H9 (cell line): ENCODE measurements at regions not wholly inside any gene's neighbourhood (a gene's known extent, or its start where the extent isn't known, plus 50 kb on each side); places are given as distances from the start of the nearest gene placed in this dataset.

Experiments
- DNase-seq: peaks from one replicate; pipeline ENCODE4 v3.0.0-alpha.2; 2017
- H2AFZ ChIP-seq: one replicate; pipeline ENCODE4 v1.6.1; 2013; ENCODE audit warnings: mild to moderate bottlenecking, low read length, control low read depth, moderate library complexity
- H2AK5ac ChIP-seq: 2 replicates; pipeline ENCODE4 v1.6.1; 2013; ENCODE audit warnings: low read length, control low read depth, mixed read lengths; ENCODE audit not compliant: insufficient read length
- H2BK120ac ChIP-seq: one replicate; pipeline ENCODE4 v1.6.1; 2013; ENCODE audit warnings: low read depth, mild to moderate bottlenecking, low read length, control low read depth, inconsistent platforms; ENCODE audit not compliant: poor library complexity, severe bottlenecking
- H2BK12ac ChIP-seq: 2 replicates; pipeline ENCODE4 v1.6.1; 2013; ENCODE audit warnings: low read length, control low read depth, mixed read lengths, low read depth; ENCODE audit not compliant: insufficient read length
- H2BK15ac ChIP-seq: 2 replicates; pipeline ENCODE4 v1.6.1; 2013; ENCODE audit warnings: low read depth, low read length, control low read depth
- H2BK20ac ChIP-seq: one replicate; pipeline ENCODE4 v1.6.1; 2013; ENCODE audit warnings: low read depth, mild to moderate bottlenecking, low read length, control low read depth, inconsistent platforms; ENCODE audit not compliant: poor library complexity, severe bottlenecking
- H2BK5ac ChIP-seq: 2 replicates; pipeline ENCODE4 v1.6.1; 2013; ENCODE audit warnings: low read length, control low read depth, mixed read lengths; ENCODE audit not compliant: insufficient read length
- H3K14ac ChIP-seq: 2 replicates; pipeline ENCODE4 v1.6.1; 2013; ENCODE audit warnings: low read length, control low read depth; ENCODE audit not compliant: insufficient read depth
- H3K18ac ChIP-seq: 2 replicates; pipeline ENCODE4 v1.6.1; 2013; ENCODE audit warnings: low read depth, mild to moderate bottlenecking, mixed read lengths, low read length, control low read depth; ENCODE audit not compliant: insufficient read length
- H3K23ac ChIP-seq: 2 replicates; pipeline ENCODE4 v1.6.1; 2013; ENCODE audit warnings: low read length, control low read depth, mixed read lengths, low read depth; ENCODE audit not compliant: insufficient read length
- H3K23me2 ChIP-seq: 2 replicates; pipeline ENCODE4 v1.6.1; 2013; ENCODE audit warnings: low read depth, mild to moderate bottlenecking, mixed read lengths, low read length, control low read depth; ENCODE audit not compliant: insufficient read length, poor library complexity, severe bottlenecking
- H3K27ac ChIP-seq: 2 replicates; pipeline ENCODE4 v1.5.1; 2013; ENCODE audit warnings: low read length, control low read depth, mixed read lengths, low read depth; ENCODE audit not compliant: insufficient read length
- H3K27me3 ChIP-seq: 2 replicates; pipeline ENCODE4 v1.6.1; 2013; ENCODE audit warnings: low read length, control low read depth, inconsistent platforms; ENCODE audit not compliant: insufficient read depth
- H3K4ac ChIP-seq: 2 replicates; pipeline ENCODE4 v1.6.1; 2013; ENCODE audit warnings: low read depth, mild to moderate bottlenecking, control low read depth, inconsistent platforms, low read length, moderate library complexity
- H3K4me1 ChIP-seq: 2 replicates; pipeline ENCODE4 v1.6.1; 2013; ENCODE audit warnings: low read length, control low read depth, inconsistent platforms; ENCODE audit not compliant: insufficient read depth
- H3K4me2 ChIP-seq: 2 replicates; pipeline ENCODE4 v1.6.1; 2013; ENCODE audit warnings: low read length, control low read depth, mixed read lengths; ENCODE audit not compliant: insufficient read length, insufficient read depth
- H3K56ac ChIP-seq: 2 replicates; pipeline ENCODE4 v1.6.1; 2013; ENCODE audit warnings: low read depth, mild to moderate bottlenecking, mixed read lengths, low read length, control low read depth; ENCODE audit not compliant: insufficient read length
- H3K79me1 ChIP-seq: 2 replicates; pipeline ENCODE4 v1.6.1; 2013; ENCODE audit warnings: low read depth, mild to moderate bottlenecking, moderate library complexity, low read length, control low read depth, inconsistent platforms; ENCODE audit not compliant: insufficient read depth, poor library complexity, severe bottlenecking
- H3K79me2 ChIP-seq: 2 replicates; pipeline ENCODE4 v1.6.1; 2013; ENCODE audit warnings: low read length, control low read depth, inconsistent platforms; ENCODE audit not compliant: insufficient read depth
- H3K9ac ChIP-seq: 2 replicates; pipeline ENCODE4 v1.6.1; 2013; ENCODE audit warnings: low read length, control low read depth, mixed read lengths; ENCODE audit not compliant: insufficient read length; ENCODE audit errors: extremely low read depth
- H3K9me3 ChIP-seq: one replicate; pipeline ENCODE4 v1.6.1; 2013; ENCODE audit warnings: low read depth, low read length, inconsistent platforms; ENCODE audit not compliant: control insufficient read depth
- H3T11ph ChIP-seq: one replicate; pipeline ENCODE4 v1.6.1; 2013; ENCODE audit warnings: mild to moderate bottlenecking, low read length, control low read depth, inconsistent platforms
- H4K20me1 ChIP-seq: one replicate; pipeline ENCODE4 v1.6.1; 2013; ENCODE audit not compliant: control insufficient read depth, insufficient read length, insufficient read depth
- H4K5ac ChIP-seq: 2 replicates; pipeline ENCODE4 v1.6.1; 2013; ENCODE audit warnings: low read depth, mild to moderate bottlenecking, mixed read lengths, low read length, control low read depth; ENCODE audit not compliant: insufficient read length
- H4K8ac ChIP-seq: replicated peaks from 2 replicates; pipeline ENCODE4 v1.6.1; 2013; ENCODE audit warnings: low read length, control low read depth, mixed read lengths, low read depth; ENCODE audit not compliant: insufficient read length
- H4K91ac ChIP-seq: 2 replicates; pipeline ENCODE4 v1.6.1; 2013; ENCODE audit warnings: low read depth, mild to moderate bottlenecking, moderate library complexity, mixed read lengths, low read length, control low read depth; ENCODE audit not compliant: insufficient read length
- H3K27ac Mint-ChIP-seq, 3 experiments: 2 replicates in 2 of 3; 3 replicates in 1 of 3; pipeline ENCODE4 v1.8.0; 2020 to 2021; ENCODE audit warnings: mixed read lengths in 3 of 3, mild to moderate bottlenecking in 1 of 3, moderate library complexity in 1 of 3
- H3K27me3 Mint-ChIP-seq: 2 replicates; pipeline ENCODE4 v1.8.0; 2021; ENCODE audit warnings: low read depth, mild to moderate bottlenecking, moderate library complexity, mixed read lengths
- H3K36me3 Mint-ChIP-seq, 3 experiments: 2 replicates in 2 of 3; 3 replicates in 1 of 3; pipeline ENCODE4 v1.8.0; 2020 to 2021; ENCODE audit warnings: low read depth in 3 of 3, mixed read lengths in 3 of 3; ENCODE audit not compliant: insufficient read depth in 1 of 3
- H3K4me1 Mint-ChIP-seq, 2 experiments: 2 replicates each; pipeline ENCODE4 v1.8.0; 2020; ENCODE audit warnings: mixed read lengths in 2 of 2
- H3K4me3 Mint-ChIP-seq, 2 experiments: 2 replicates in 1 of 2; 3 replicates in 1 of 2; pipeline ENCODE4 v1.8.0; 2020 to 2021; ENCODE audit warnings: mild to moderate bottlenecking in 2 of 2, mixed read lengths in 2 of 2, moderate library complexity in 1 of 2
- H3K9me3 Mint-ChIP-seq, 2 experiments: 2 replicates in 1 of 2; 3 replicates in 1 of 2; pipeline ENCODE4 v1.8.0; 2020; ENCODE audit warnings: mild to moderate bottlenecking in 2 of 2, mixed read lengths in 2 of 2, moderate library complexity in 1 of 2
- WGBS: extraction: QIAGEN DNeasy Blood & Tissue Kit; methylation state at CpG from one replicate; pipeline ENCODE4 v1.1.7; 2013; ENCODE audit warnings: missing lambda C conversion rate, low lambda C conversion rate, mixed read lengths; ENCODE audit not compliant: insufficient read length; ENCODE audit errors: extremely low coverage; 5-methylcytosine and 5-hydroxymethylcytosine counted together
- TF ChIP-seq, protein P1 (sequence below): fragments of 200-600 bp; sonication (generic); conservative IDR thresholded peaks from 3 replicates; pipeline ENCODE4 v1.8.0; 2021; ENCODE audit warnings: antibody characterized with exemption, mild to moderate bottlenecking

DNA sequence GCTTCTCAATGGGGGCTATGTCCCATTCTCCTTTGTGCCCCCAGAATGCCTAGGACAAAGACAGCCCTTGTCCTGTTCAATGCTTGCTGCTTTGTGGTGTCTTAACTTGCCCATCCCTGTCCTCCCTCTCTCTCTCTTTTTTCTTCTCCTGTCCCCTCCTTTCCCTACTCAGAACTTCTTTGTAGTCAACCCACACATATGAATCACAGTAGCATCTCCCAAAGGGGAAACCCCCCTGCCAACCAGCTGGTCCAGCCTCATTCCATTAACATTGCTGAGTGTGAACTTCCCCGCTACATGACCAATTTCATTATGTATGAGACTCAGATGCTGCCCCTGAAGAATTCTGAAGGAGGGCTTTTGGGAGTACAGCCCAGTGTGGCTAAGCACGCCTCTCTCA lies 408.3 kb downstream of the ENC1 start:
- no peak overlapping the region for H3K4me2 ChIP-seq
- H3K27ac Mint-ChIP-seq = no peak overlapping the region

More for the DNA sequence above, 408.3 kb downstream of the ENC1 start:
- no peak overlapping the region for H2BK20ac ChIP-seq
- no peak overlapping the region for H3K23ac ChIP-seq
- no peak overlapping the region for H3K14ac ChIP-seq
- H2BK5ac ChIP-seq = no peak overlapping the region
- no peak overlapping the region for H2BK12ac ChIP-seq
- no peak overlapping the region for H3K9ac ChIP-seq
- H3K4me1 ChIP-seq = no peaks in the 10 kb centered on the region
- H2BK15ac ChIP-seq = no peak overlapping the region
- no peak overlapping the region for H2BK120ac ChIP-seq
- no peaks in the 10 kb centered on the region for H3K23me2 ChIP-seq
- H3K56ac ChIP-seq = no peak overlapping the region
- H3K27me3 ChIP-seq = no peaks in the 10 kb centered on the region
- DNase-seq = no peak
- no peak overlapping the region for H3T11ph ChIP-seq
- no CpG with 5 or more reads among the region's 2 CpGs for WGBS
- no peak overlapping the region for H2AK5ac ChIP-seq
- Mint-ChIP-seq H3K4me1 (peaks cover 2 to 5% of the 10 kb centered on the region in 2 experiments; a peak in 2 of 4 replicates), H3K9me3 (peaks cover 0 to 2% of the 10 kb centered on the region in 2 experiments; a peak in 1 of 5 replicates), H3K27me3 (no peaks in the 10 kb centered on the region; the same call in 1 of the 2 replicates), H3K4me3 (no peak overlapping the region), H3K36me3 (no peaks in the 10 kb centered on the region)
- H4K5ac ChIP-seq = no peak overlapping the region
- H3K79me2 ChIP-seq = no peaks in the 10 kb centered on the region
- no peak overlapping the region for H3K27ac ChIP-seq
- no peak overlapping the region for H2AFZ ChIP-seq
- H3K79me1 ChIP-seq = no peaks in the 10 kb centered on the region
- no peaks in the 10 kb centered on the region for H3K9me3 ChIP-seq
- no peak overlapping the region for H4K91ac ChIP-seq
- no peaks in the 10 kb centered on the region for H4K20me1 ChIP-seq
- H4K8ac ChIP-seq = no peak overlapping the region
- H3K18ac ChIP-seq = no peak overlapping the region
- no peak overlapping the region for H3K4ac ChIP-seq
- TF ChIP-seq, protein P1, sequence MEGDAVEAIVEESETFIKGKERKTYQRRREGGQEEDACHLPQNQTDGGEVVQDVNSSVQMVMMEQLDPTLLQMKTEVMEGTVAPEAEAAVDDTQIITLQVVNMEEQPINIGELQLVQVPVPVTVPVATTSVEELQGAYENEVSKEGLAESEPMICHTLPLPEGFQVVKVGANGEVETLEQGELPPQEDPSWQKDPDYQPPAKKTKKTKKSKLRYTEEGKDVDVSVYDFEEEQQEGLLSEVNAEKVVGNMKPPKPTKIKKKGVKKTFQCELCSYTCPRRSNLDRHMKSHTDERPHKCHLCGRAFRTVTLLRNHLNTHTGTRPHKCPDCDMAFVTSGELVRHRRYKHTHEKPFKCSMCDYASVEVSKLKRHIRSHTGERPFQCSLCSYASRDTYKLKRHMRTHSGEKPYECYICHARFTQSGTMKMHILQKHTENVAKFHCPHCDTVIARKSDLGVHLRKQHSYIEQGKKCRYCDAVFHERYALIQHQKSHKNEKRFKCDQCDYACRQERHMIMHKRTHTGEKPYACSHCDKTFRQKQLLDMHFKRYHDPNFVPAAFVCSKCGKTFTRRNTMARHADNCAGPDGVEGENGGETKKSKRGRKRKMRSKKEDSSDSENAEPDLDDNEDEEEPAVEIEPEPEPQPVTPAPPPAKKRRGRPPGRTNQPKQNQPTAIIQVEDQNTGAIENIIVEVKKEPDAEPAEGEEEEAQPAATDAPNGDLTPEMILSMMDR = no peak
